ENCODE measurements at regions not wholly inside any gene's neighbourhood (a gene's known extent, or its start where the extent isn't known, plus 50 kb on each side); places are given as distances from the start of the nearest gene placed in this dataset.

- WGBS, 2 donors (ENCODE audit: low coverage in 1 of 2): 86 to 93% methylated on average over 1 to 2 of the region's 2 CpGs
- no peak for ATAC-seq
- TF ChIP-seq EP300 (IDR thresholded peaks at IDR 0.05): no peak
- no peak for TF ChIP-seq POLR2A (IDR thresholded peaks at IDR 0.05)
- TF ChIP-seq POLR2AphosphoS5 (IDR thresholded peaks at IDR 0.05): no peak
- no peak for TF ChIP-seq CTCF (IDR thresholded peaks at IDR 0.05)
- Histone ChIP-seq H3K9me3 (no peaks in the 10 kb centered on the region), H3K27ac (no peak overlapping the region), H3K4me3 (no peak overlapping the region), H3K4me1 (no peaks in the 10 kb centered on the region), H3K36me3 (no peaks in the 10 kb centered on the region), H3K27me3 (no peaks in the 10 kb centered on the region)
These were observed 124.2 kb downstream of the PLEKHG1 start for GRCh38 chr6:150723857-150724256.

- WGBS, 2 donors (ENCODE audit: low coverage in 1 of 2): 0 to 67% methylated on average over 1 of the region's 1 CpG
These were observed 126.1 kb downstream of the PLEKHG1 start for GRCh38 chr6:150725795-150726194.

GRCh38 chr6:150729188-150729748 is 129.6 kb downstream of the PLEKHG1 start:
- TF ChIP-seq POLR2AphosphoS5 (IDR thresholded peaks at IDR 0.05) (no peak), POLR2A (IDR thresholded peaks at IDR 0.05) (no peak), EP300 (IDR thresholded peaks at IDR 0.05) (no peak), CTCF (IDR thresholded peaks at IDR 0.05) (no peak)
- peaks cover 0 to 9% of the 10 kb centered on the region in 2 donors for H3K36me3 ChIP-seq
- no peak overlapping the region for H3K27ac ChIP-seq
- H3K4me1 ChIP-seq: no peaks in the 10 kb centered on the region
- 92 to 93% methylated on average over 4 to 7 of the region's 7 CpGs for WGBS, 2 donors (ENCODE audit: low coverage in 1 of 2)
- H3K27me3 ChIP-seq: no peaks in the 10 kb centered on the region
- H3K4me3 ChIP-seq: no peak overlapping the region
- no peaks in the 10 kb centered on the region for H3K9me3 ChIP-seq
- ATAC-seq: no peak

More at GRCh38 chr6:150725795-150726194, 126.1 kb downstream of the PLEKHG1 start:
- TF ChIP-seq CTCF (IDR thresholded peaks at IDR 0.05) (no peak), POLR2A (IDR thresholded peaks at IDR 0.05) (no peak), EP300 (IDR thresholded peaks at IDR 0.05) (no peak), POLR2AphosphoS5 (IDR thresholded peaks at IDR 0.05) (no peak)
- Histone ChIP-seq H3K4me1 (no peaks in the 10 kb centered on the region), H3K27ac (no peak overlapping the region), H3K9me3 (no peaks in the 10 kb centered on the region), H3K36me3 (no peaks in the 10 kb centered on the region), H3K4me3 (no peak overlapping the region), H3K27me3 (no peaks in the 10 kb centered on the region)
- no peak for ATAC-seq

- peaks cover 0 to 12% of the 10 kb centered on the region in 2 donors for H3K36me3 ChIP-seq
- H3K4me1 ChIP-seq: no peaks in the 10 kb centered on the region
- H3K9me3 ChIP-seq: no peaks in the 10 kb centered on the region
- TF ChIP-seq EP300 (IDR thresholded peaks at IDR 0.05): no peak
- TF ChIP-seq POLR2A (IDR thresholded peaks at IDR 0.05): no peak
- no peak for TF ChIP-seq POLR2AphosphoS5 (IDR thresholded peaks at IDR 0.05)
- no peak for TF ChIP-seq CTCF (IDR thresholded peaks at IDR 0.05)
- no peaks in the 10 kb centered on the region for H3K27me3 ChIP-seq
- H3K27ac ChIP-seq: no peak overlapping the region
- H3K4me3 ChIP-seq: no peak overlapping the region
- WGBS, 2 donors (ENCODE audit: low coverage in 1 of 2): 89 to 92% methylated on average over 6 to 7 of the region's 7 CpGs
- no peak for ATAC-seq
These were observed 131.2 kb downstream of the PLEKHG1 start for GRCh38 chr6:150730801-150731457.

All from gastroesophageal sphincter (tissue), 4 donors.